ENCODE measurements at regions not wholly inside any gene's neighbourhood (a gene's known extent, or its start where the extent isn't known, plus 50 kb on each side); places are given as distances from the start of the nearest gene placed in this dataset.

- Histone ChIP-seq H2BK15ac (ENCODE audit: low read length) (no peak overlapping the region), H3K4me2 (ENCODE audit: insufficient read depth in 1 of 2, low read depth in 2 of 2, low read length in 2 of 2) (no peak overlapping the region), H3K56ac (replicated peaks; ENCODE audit: insufficient read length, low read depth, low read length) (no peak overlapping the region), H4K91ac (replicated peaks; ENCODE audit: insufficient read length, low read length) (no peak overlapping the region), H4K20me1 (replicated peaks in 1 of 2; ENCODE audit: control insufficient read depth in 1 of 2, insufficient read depth in 2 of 2, low read length in 2 of 2) (no peaks in the 10 kb centered on the region), H3K27ac (ENCODE audit: low read depth, low read length) (no peak overlapping the region), H2BK20ac (ENCODE audit: low read length) (no peak overlapping the region), H3K27me3 (replicated peaks in 1 of 4; ENCODE audit: control insufficient read depth in 3 of 4, extremely low read depth in 1 of 4, insufficient read depth in 3 of 4, low read length in 3 of 4) (no peaks in the 10 kb centered on the region), H3K79me1 (ENCODE audit: low read depth, low read length) (no peaks in the 10 kb centered on the region), H3K4ac (replicated peaks; ENCODE audit: insufficient read length, low read depth, low read length) (no peak overlapping the region), H3K23ac (ENCODE audit: insufficient read length) (no peak overlapping the region), H3K9me3 (ENCODE audit: insufficient read depth in 2 of 2, low read depth in 1 of 2, low read length in 1 of 2) (no peaks in the 10 kb centered on the region), H3K4me1 (replicated peaks in 1 of 4; ENCODE audit: control insufficient read depth in 3 of 4, insufficient read depth in 4 of 4, low read length in 3 of 4) (no peaks in the 10 kb centered on the region), H2AFZ (ENCODE audit: low read length) (no peak overlapping the region), H3K23me2 (ENCODE audit: low read depth, low read length) (no peaks in the 10 kb centered on the region), H2AK5ac (ENCODE audit: low read depth, low read length) (no peak overlapping the region), H4K5ac (ENCODE audit: insufficient read length, low read depth, low read length) (no peak overlapping the region), H3K36me3 (ENCODE audit: control insufficient read depth in 2 of 4, insufficient read depth in 4 of 4, low read length in 3 of 4) (no peaks in the 10 kb centered on the region), H2BK5ac (ENCODE audit: low read depth, low read length) (no peak overlapping the region), H2BK120ac (replicated peaks; ENCODE audit: low read depth, low read length) (no peak overlapping the region), H2BK12ac (ENCODE audit: low read depth, low read length) (no peak overlapping the region), H3K18ac (ENCODE audit: extremely low read depth, low read length) (no peak overlapping the region), H3K4me3 (ENCODE audit: extremely low read depth in 1 of 4, insufficient read depth in 2 of 4, low read depth in 3 of 4, low read length in 4 of 4) (no peak overlapping the region), H4K8ac (ENCODE audit: extremely low read depth, insufficient read depth, low read length) (no peak overlapping the region), H3K79me2 (ENCODE audit: control insufficient read depth in 1 of 2, insufficient read depth in 2 of 2, low read length in 2 of 2) (no peaks in the 10 kb centered on the region), H3K14ac (ENCODE audit: insufficient read length) (no peak overlapping the region), H3K9ac (replicated peaks in 1 of 4; ENCODE audit: extremely low read depth in 1 of 4, low read depth in 3 of 4, low read length in 3 of 4) (no peak overlapping the region)
- no peak for DNase-seq (ENCODE audit: low read depth in 1 of 2, low spot score in 2 of 2)
- ChIA-PET CTCF (ENCODE audit: partially characterized antibody) (no interaction called here), POLR2A (ENCODE audit: partially characterized antibody) (no interaction called here)
- TF ChIP-seq SUZ12 (IDR thresholded peaks at IDR 0.05; ENCODE audit: low read length): no peak
- TF ChIP-seq CEBPB (IDR thresholded peaks at IDR 0.05; ENCODE audit: low read depth, low read length): peak; percentile 56; the same call in 1 of the 2 replicates
- no peak for TF ChIP-seq RAD21 (IDR thresholded peaks at IDR 0.05 in 1 of 2, conservative IDR thresholded peaks at IDR 0.05 in 1 of 2; ENCODE audit: low read depth in 2 of 2, low read length in 2 of 2)
- TF ChIP-seq SRF (IDR thresholded peaks at IDR 0.05; ENCODE audit: low read depth, low read length): no peak
- WGBS, 2 experiments (ENCODE audit: extremely low coverage in 1 of 2, insufficient coverage in 1 of 2, insufficient read length in 1 of 2, insufficient replicate concordance in 2 of 2, low coverage in 1 of 2, low lambda C conversion rate in 2 of 2, missing lambda C conversion rate in 1 of 2): 90% methylated on average over 3 of the region's 3 CpGs; no CpG with 5 or more reads in 1 of the 2 experiments
- no peak for FAIRE-seq
Observed at GRCh38 chr9:106298997-106299396, 564.0 kb upstream of the ZNF462 start.

Measured in H1 (cell line).